Stomach (tissue), 4 donors: ENCODE measurements at regions not wholly inside any gene's neighbourhood (a gene's known extent, or its start where the extent isn't known, plus 50 kb on each side); places are given as distances from the start of the nearest gene placed in this dataset.

Source experiments
- POLR2AphosphoS5 ChIP-seq, 3 donors: sonication (generic); formaldehyde crosslinking; IDR thresholded peaks; one replicate each; pipeline ENCODE4 v1.6.1; 2016; ENCODE audit warnings: antibody characterized with exemption in 3 of 3
- TF ChIP-seq, protein P1 (sequence below), 7 experiments: fragments of 450-650 bp in 4 of 7; fragments of 200-600 bp in 3 of 7; sonication (generic) in 3 of 7; IDR thresholded peaks; one replicate each; pipeline ENCODE4 v1.5.1; 2016 to 2019; ENCODE audit warnings: antibody characterized with exemption in 7 of 7, control low read depth in 2 of 7, mild to moderate bottlenecking in 1 of 7

DNA sequence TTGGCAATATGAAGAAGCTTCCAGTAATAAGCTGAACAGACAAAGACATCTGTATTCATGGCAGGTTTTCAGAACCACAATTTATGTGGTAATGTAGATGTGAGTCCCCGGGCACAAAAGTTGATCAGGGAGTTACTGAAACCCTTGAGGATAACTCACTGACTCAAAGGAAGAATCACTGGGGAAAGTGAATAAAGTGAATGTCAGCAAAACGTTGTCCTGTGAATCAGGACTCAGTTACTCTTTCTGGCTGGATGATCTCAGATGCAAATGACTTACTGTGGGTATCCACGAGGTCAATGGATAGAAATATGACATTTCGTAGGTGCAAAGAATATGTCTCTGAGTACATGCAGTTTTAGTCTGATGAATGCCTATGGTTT is 172.8 kb upstream of the CTBP2 start:
- TF ChIP-seq, protein P1, sequence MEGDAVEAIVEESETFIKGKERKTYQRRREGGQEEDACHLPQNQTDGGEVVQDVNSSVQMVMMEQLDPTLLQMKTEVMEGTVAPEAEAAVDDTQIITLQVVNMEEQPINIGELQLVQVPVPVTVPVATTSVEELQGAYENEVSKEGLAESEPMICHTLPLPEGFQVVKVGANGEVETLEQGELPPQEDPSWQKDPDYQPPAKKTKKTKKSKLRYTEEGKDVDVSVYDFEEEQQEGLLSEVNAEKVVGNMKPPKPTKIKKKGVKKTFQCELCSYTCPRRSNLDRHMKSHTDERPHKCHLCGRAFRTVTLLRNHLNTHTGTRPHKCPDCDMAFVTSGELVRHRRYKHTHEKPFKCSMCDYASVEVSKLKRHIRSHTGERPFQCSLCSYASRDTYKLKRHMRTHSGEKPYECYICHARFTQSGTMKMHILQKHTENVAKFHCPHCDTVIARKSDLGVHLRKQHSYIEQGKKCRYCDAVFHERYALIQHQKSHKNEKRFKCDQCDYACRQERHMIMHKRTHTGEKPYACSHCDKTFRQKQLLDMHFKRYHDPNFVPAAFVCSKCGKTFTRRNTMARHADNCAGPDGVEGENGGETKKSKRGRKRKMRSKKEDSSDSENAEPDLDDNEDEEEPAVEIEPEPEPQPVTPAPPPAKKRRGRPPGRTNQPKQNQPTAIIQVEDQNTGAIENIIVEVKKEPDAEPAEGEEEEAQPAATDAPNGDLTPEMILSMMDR (IDR thresholded peaks at IDR 0.05), result no peak
- TF ChIP-seq POLR2AphosphoS5 (IDR thresholded peaks at IDR 0.05), result no peak
